Endodermal cell (in vitro differentiated cells): ENCODE measurements at regions not wholly inside any gene's neighbourhood (a gene's known extent, or its start where the extent isn't known, plus 50 kb on each side); places are given as distances from the start of the nearest gene placed in this dataset.

Source experiments
- DNase-seq: peaks from one replicate; pipeline ENCODE4 v3.0.0-alpha.2; 2017
- H3K27ac ChIP-seq: 2 replicates; pipeline ENCODE4 v1.5.1; 2013; ENCODE audit warnings: mild to moderate bottlenecking, low read depth, low read length, moderate library complexity
- H3K27me3 ChIP-seq: 2 replicates; pipeline ENCODE4 v1.6.1; 2013; ENCODE audit warnings: mild to moderate bottlenecking, low read length, moderate library complexity; ENCODE audit not compliant: insufficient read depth, control insufficient read depth, poor library complexity, severe bottlenecking
- H3K36me3 ChIP-seq: 2 replicates; pipeline ENCODE4 v1.7.0; 2013; ENCODE audit warnings: mild to moderate bottlenecking, low read length, moderate library complexity; ENCODE audit not compliant: control insufficient read depth, insufficient read depth
- H3K4me1 ChIP-seq: one replicate; pipeline ENCODE4 v1.7.0; 2013; ENCODE audit warnings: low read length; ENCODE audit not compliant: control insufficient read depth, insufficient read depth
- H3K4me3 ChIP-seq: 2 replicates; pipeline ENCODE4 v1.5.1; 2013; ENCODE audit warnings: mild to moderate bottlenecking, low read length, moderate library complexity
- H3K9ac ChIP-seq: 2 replicates; pipeline ENCODE4 v1.6.1; 2013; ENCODE audit warnings: mild to moderate bottlenecking, low read length, moderate library complexity; ENCODE audit not compliant: poor library complexity, severe bottlenecking; ENCODE audit errors: extremely low read depth
- H3K9me3 ChIP-seq: 2 replicates; pipeline ENCODE4 v1.6.1; 2013; ENCODE audit warnings: mild to moderate bottlenecking, low read length, moderate library complexity; ENCODE audit not compliant: control insufficient read depth
- H3K27ac Mint-ChIP-seq: 2 replicates; pipeline ENCODE4 v1.8.0; 2020; ENCODE audit warnings: mixed read lengths
- H3K27me3 Mint-ChIP-seq: 2 replicates; pipeline ENCODE4 v1.8.0; 2021; ENCODE audit warnings: mild to moderate bottlenecking, mixed read lengths; ENCODE audit not compliant: insufficient read depth
- H3K36me3 Mint-ChIP-seq: 2 replicates; pipeline ENCODE4 v1.8.0; 2020; ENCODE audit warnings: low read depth, mixed read lengths
- H3K4me1 Mint-ChIP-seq: 2 replicates; pipeline ENCODE4 v1.8.0; 2020; ENCODE audit warnings: mixed read lengths
- H3K4me3 Mint-ChIP-seq: 2 replicates; pipeline ENCODE4 v1.8.0; 2020; ENCODE audit warnings: mild to moderate bottlenecking, moderate library complexity, mixed read lengths
- H3K9me3 Mint-ChIP-seq: 2 replicates; pipeline ENCODE4 v1.8.0; 2020; ENCODE audit warnings: mild to moderate bottlenecking, mixed read lengths
- WGBS, 2 experiments: methylation state at CpG; one replicate each; pipeline versions ENCODE4 v1.1.5 to v1.1.7; 2013; ENCODE audit warnings: missing lambda C conversion rate in 2 of 2, mixed read lengths in 1 of 2; ENCODE audit not compliant: insufficient coverage in 1 of 2, insufficient read length in 1 of 2; 5-methylcytosine and 5-hydroxymethylcytosine counted together
- TF ChIP-seq, protein P1 (sequence below): fragments of 200-600 bp; sonication (generic); conservative IDR thresholded peaks from 2 replicates; pipeline ENCODE4 v1.5.0; 2021; ENCODE audit warnings: antibody characterized with exemption, mild to moderate bottlenecking

DNA sequence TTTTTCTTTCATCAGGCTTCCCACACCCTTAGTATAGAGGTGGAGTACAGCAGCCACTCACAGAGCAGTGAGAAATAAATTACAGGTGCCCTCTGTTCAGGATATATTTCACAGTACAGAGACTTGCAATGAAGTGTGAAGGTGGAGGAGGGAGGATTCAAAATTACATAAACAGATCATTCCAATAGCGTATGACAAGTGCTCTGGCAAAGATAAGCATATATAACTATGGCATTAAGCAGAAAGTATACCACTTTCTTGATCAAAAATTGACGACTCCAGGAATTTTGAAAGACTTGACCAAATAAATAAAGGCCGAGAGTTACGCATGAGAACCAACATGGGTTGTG lies 108.7 kb downstream of the GPX5 start:
- Mint-ChIP-seq H3K4me1 (peaks cover 17% of the 10 kb centered on the region), H3K27me3 (peaks cover 80% of the 10 kb centered on the region), H3K9me3 (peaks cover 3% of the 10 kb centered on the region), H3K27ac (peak overlapping the region; percentile 66), H3K36me3 (no peaks in the 10 kb centered on the region), H3K4me3 (peak overlapping the region; percentile 68)
- Histone ChIP-seq H3K36me3 (no peaks in the 10 kb centered on the region), H3K4me1 (no peaks in the 10 kb centered on the region), H3K9ac (peak overlapping the region; percentile 2), H3K9me3 (no peaks in the 10 kb centered on the region), H3K4me3 (peak overlapping the region; percentile 94), H3K27ac (no peak overlapping the region), H3K27me3 (peaks cover 21% of the 10 kb centered on the region)
- TF ChIP-seq, protein P1, sequence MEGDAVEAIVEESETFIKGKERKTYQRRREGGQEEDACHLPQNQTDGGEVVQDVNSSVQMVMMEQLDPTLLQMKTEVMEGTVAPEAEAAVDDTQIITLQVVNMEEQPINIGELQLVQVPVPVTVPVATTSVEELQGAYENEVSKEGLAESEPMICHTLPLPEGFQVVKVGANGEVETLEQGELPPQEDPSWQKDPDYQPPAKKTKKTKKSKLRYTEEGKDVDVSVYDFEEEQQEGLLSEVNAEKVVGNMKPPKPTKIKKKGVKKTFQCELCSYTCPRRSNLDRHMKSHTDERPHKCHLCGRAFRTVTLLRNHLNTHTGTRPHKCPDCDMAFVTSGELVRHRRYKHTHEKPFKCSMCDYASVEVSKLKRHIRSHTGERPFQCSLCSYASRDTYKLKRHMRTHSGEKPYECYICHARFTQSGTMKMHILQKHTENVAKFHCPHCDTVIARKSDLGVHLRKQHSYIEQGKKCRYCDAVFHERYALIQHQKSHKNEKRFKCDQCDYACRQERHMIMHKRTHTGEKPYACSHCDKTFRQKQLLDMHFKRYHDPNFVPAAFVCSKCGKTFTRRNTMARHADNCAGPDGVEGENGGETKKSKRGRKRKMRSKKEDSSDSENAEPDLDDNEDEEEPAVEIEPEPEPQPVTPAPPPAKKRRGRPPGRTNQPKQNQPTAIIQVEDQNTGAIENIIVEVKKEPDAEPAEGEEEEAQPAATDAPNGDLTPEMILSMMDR: no peak
- no peak for DNase-seq
- WGBS, 2 experiments: 44 to 47% methylated on average over 3 to 4 of the region's 4 CpGs

DNA sequence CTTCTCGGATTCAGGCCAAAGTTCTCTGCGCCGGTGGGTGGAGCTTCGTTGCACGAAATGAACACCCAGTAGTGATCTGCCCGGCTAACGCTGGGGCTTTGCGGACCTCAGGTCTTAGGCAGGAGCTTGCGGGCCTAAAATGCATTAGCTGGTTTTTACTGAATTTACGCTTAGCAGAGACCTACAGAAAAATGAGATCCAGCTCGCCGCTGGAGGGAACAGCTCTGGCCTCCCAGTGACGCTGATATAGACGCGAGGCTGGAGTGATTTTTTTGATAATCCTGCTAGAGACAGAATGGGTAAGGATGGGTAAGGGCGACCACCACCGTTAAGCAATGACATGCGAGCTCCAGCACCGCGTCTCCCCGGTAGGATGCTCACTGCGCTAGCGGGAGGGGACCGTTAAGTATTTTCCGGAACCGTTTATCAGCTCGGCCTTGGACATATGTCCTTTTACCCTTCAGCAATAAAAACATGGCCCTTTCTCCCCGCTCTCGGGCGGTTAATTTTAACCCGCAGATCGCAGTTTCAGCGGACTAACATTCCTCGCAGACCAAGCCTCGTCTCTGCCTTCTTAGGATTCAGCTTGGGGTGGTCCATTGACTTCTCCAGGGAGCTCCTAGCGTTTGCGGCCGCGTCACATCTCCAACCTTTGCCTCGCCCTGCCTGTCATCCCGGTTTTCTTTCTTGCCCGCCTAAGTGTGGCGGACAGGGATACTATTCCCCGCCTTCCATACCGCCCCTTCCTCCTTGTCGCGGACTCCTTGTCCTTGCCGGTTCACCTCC lies 109.3 kb downstream of the GPX5 start:
- H3K9ac ChIP-seq: peak overlapping the region; percentile 2
- peak; percentile 91 for DNase-seq

DNA sequence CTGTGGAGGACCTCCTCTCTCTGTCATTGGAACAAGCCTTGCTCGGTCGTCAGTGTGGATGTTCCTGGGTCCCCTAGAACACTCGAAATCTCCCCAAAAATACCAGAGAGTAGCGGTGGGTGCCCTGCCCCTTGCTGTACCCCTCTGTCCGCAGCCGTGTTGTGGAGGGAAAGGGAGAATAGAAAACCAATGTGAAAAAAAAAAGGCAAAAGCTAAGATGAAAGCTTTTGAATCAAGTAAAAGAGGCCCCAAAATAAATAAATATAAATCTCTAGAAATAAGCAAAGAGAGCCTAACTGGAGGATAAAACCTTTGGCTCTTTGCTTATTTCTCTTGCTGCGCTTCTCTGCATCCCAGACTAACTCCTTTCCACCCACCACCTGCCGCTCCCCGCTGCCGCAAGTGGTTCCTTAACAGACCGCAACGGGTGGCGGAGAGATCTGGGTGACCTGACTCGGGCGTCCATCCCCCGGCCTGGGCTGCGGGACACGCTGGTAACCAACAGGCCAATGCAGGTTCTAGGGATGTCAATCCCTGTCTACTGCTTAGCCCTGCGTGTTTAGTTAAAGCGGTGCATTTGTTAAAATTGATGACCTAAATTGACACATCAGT lies 110.0 kb downstream of the GPX5 start:
- H3K9me3 Mint-ChIP-seq: peaks cover 9% of the 10 kb centered on the region
- WGBS, 2 experiments: 0 to 7% methylated on average over 1 to 20 of the region's 20 CpGs
- no peaks in the 10 kb centered on the region for H3K36me3 ChIP-seq
- H3K4me3 Mint-ChIP-seq: peak overlapping the region; percentile 68
- H3K4me1 ChIP-seq: no peaks in the 10 kb centered on the region
- TF ChIP-seq, protein P1: no peak
- H3K9me3 ChIP-seq: no peaks in the 10 kb centered on the region
- no peak overlapping the region for H3K27ac Mint-ChIP-seq
- peak overlapping the region; percentile 94 for H3K4me3 ChIP-seq
- no peak overlapping the region for H3K27ac ChIP-seq
- peak; percentile 66 for DNase-seq
- peaks cover 21% of the 10 kb centered on the region for H3K27me3 ChIP-seq
- H3K4me1 Mint-ChIP-seq: peaks cover 17% of the 10 kb centered on the region
- no peaks in the 10 kb centered on the region for H3K36me3 Mint-ChIP-seq
- peaks cover 79% of the 10 kb centered on the region for H3K27me3 Mint-ChIP-seq
- H3K9ac ChIP-seq: peak overlapping the region; percentile 2

More for the DNA sequence above, 109.3 kb downstream of the GPX5 start:
- peak overlapping the region; percentile 66 for H3K27ac Mint-ChIP-seq
- H3K4me3 Mint-ChIP-seq: peak overlapping the region; percentile 68
- Histone ChIP-seq H3K27me3 (peaks cover 21% of the 10 kb centered on the region), H3K36me3 (no peaks in the 10 kb centered on the region), H3K9me3 (no peaks in the 10 kb centered on the region), H3K4me1 (no peaks in the 10 kb centered on the region), H3K27ac (no peak overlapping the region), H3K4me3 (peak overlapping the region; percentile 94)
- TF ChIP-seq, protein P1: no peak
- H3K4me1 Mint-ChIP-seq: peaks cover 17% of the 10 kb centered on the region
- peaks cover 80% of the 10 kb centered on the region for H3K27me3 Mint-ChIP-seq
- no peaks in the 10 kb centered on the region for H3K36me3 Mint-ChIP-seq
- peaks cover 6% of the 10 kb centered on the region for H3K9me3 Mint-ChIP-seq
- 2 to 6% methylated on average over 33 to 48 of the region's 48 CpGs for WGBS, 2 experiments
